Common myeloid progenitor, CD34-positive (primary cell): ENCODE measurements at regions not wholly inside any gene's neighbourhood (a gene's known extent, or its start where the extent isn't known, plus 50 kb on each side); places are given as distances from the start of the nearest gene placed in this dataset.

Source experiments
- CTCF ChIA-PET: fragments of 350-600 bp; sonication (Branson Sonifier 250); formaldehyde crosslinking; loops from one replicate; lab custom pipeline; 2021; ENCODE audit warnings: antibody characterized with exemption; lab: Charles Lee
- POLR2A ChIA-PET: fragments of 350-600 bp; sonication (Branson Sonifier 250); formaldehyde crosslinking; loops from one replicate; lab custom pipeline; 2021; ENCODE audit warnings: antibody characterized with exemption; lab: Charles Lee
- DNase-seq, 3 donors: peaks; one replicate each; pipeline versions ENCODE4 v3.0.0 to v3.0.0-alpha.2; 2013
- H3K27ac ChIP-seq, 2 experiments: 1 replicate in 1 of 2; 2 replicates in 1 of 2; pipeline ENCODE4 v1.7.0; 2013; ENCODE audit warnings: inconsistent platforms in 2 of 2, low read length in 2 of 2, mild to moderate bottlenecking in 2 of 2, low read depth in 1 of 2, moderate library complexity in 1 of 2; ENCODE audit not compliant: severe bottlenecking in 2 of 2, insufficient read depth in 1 of 2, poor library complexity in 1 of 2
- H3K27me3 ChIP-seq, 5 experiments: replicated peaks in 2 of 5; 1 replicate in 3 of 5; 2 replicates in 2 of 5; pipeline versions ENCODE4 v1.6.1 to v1.7.0; 2013; ENCODE audit warnings: low read length in 4 of 5, mild to moderate bottlenecking in 2 of 5, moderate library complexity in 2 of 5, inconsistent platforms in 1 of 5; ENCODE audit not compliant: insufficient read depth in 5 of 5, control insufficient read depth in 4 of 5
- H3K36me3 ChIP-seq, 4 experiments: 1 replicate in 2 of 4; 2 replicates in 2 of 4; pipeline versions ENCODE4 v1.6.1 to v1.7.0; 2013; ENCODE audit warnings: low read length in 3 of 4, control low read depth in 1 of 4, mild to moderate bottlenecking in 1 of 4; ENCODE audit not compliant: control insufficient read depth in 4 of 4, insufficient read depth in 4 of 4
- H3K4me1 ChIP-seq, 4 experiments: 1 replicate in 3 of 4; 2 replicates in 1 of 4; pipeline versions ENCODE4 v1.6.1 to v1.7.1; 2013; ENCODE audit warnings: low read length in 3 of 4, mild to moderate bottlenecking in 3 of 4, control low read depth in 1 of 4, inconsistent platforms in 1 of 4, moderate library complexity in 1 of 4; ENCODE audit not compliant: control insufficient read depth in 4 of 4, insufficient read depth in 4 of 4; ENCODE audit errors: control extremely low read depth in 1 of 4
- H3K4me3 ChIP-seq, 7 experiments: 1 replicate in 4 of 7; 2 replicates in 3 of 7; pipeline versions ENCODE4 v1.5.1 to v1.7.0; 2013; ENCODE audit warnings: mild to moderate bottlenecking in 7 of 7, low read length in 6 of 7, moderate library complexity in 6 of 7, inconsistent platforms in 2 of 7, low read depth in 2 of 7, control low read depth in 1 of 7; ENCODE audit not compliant: insufficient read depth in 4 of 7, control insufficient read depth in 1 of 7; ENCODE audit errors: extremely low read depth in 1 of 7
- H3K9me3 ChIP-seq, 5 experiments: 1 replicate in 4 of 5; 2 replicates in 1 of 5; pipeline versions ENCODE4 v1.6.1 to v1.7.1; 2013; ENCODE audit warnings: low read length in 4 of 5, mild to moderate bottlenecking in 2 of 5, inconsistent platforms in 1 of 5, low read depth in 1 of 5, moderate library complexity in 1 of 5; ENCODE audit not compliant: control insufficient read depth in 4 of 5, insufficient read depth in 2 of 5; ENCODE audit errors: control extremely low read depth in 1 of 5
- WGBS: methylation state at CpG from one replicate; pipeline ENCODE4 v1.1.5; 2013; ENCODE audit not compliant: insufficient coverage; 5-methylcytosine and 5-hydroxymethylcytosine counted together

GRCh38 chr6:159450815-159451465 is 242.1 kb downstream of the SOD2 start:
- H3K4me3 ChIP-seq: no peak overlapping the region
- no peak overlapping the region for H3K27ac ChIP-seq
- no peak for DNase-seq
- no peaks in the 10 kb centered on the region for H3K4me1 ChIP-seq
- H3K36me3 ChIP-seq: no peaks in the 10 kb centered on the region
- ChIA-PET POLR2A (no interaction called here), CTCF (no interaction called here)
- H3K9me3 ChIP-seq: no peaks in the 10 kb centered on the region
- peaks cover 0 to 8% (median 3%) of the 10 kb centered on the region in 5 experiments for H3K27me3 ChIP-seq
- 100% methylated on average over 1 of the region's 3 CpGs for WGBS

- no peak overlapping the region for H3K27ac ChIP-seq
- no peak overlapping the region for H3K4me3 ChIP-seq
- no peaks in the 10 kb centered on the region for H3K36me3 ChIP-seq
- peaks cover 4 to 34% (median 14%) of the 10 kb centered on the region in 5 experiments for H3K27me3 ChIP-seq
- DNase-seq: no peak
- WGBS: 84% methylated on average over 5 of the region's 6 CpGs
- ChIA-PET CTCF (no interaction called here), POLR2A (no interaction called here)
- no peaks in the 10 kb centered on the region for H3K9me3 ChIP-seq
- no peaks in the 10 kb centered on the region for H3K4me1 ChIP-seq
Observed at GRCh38 chr6:159446340-159446739, 246.7 kb downstream of the SOD2 start.

GRCh38 chr6:159445351-159445750 is 247.7 kb downstream of the SOD2 start:
- CTCF ChIA-PET: no interaction called here
- Histone ChIP-seq H3K4me1 (no peaks in the 10 kb centered on the region), H3K27ac (no peak overlapping the region), H3K36me3 (no peaks in the 10 kb centered on the region), H3K4me3 (no peak overlapping the region), H3K9me3 (no peaks in the 10 kb centered on the region), H3K27me3 (peaks cover 5 to 34% (median 14%) of the 10 kb centered on the region in 5 experiments)
- DNase-seq: no peak
- POLR2A ChIA-PET: no interaction called here
- 94% methylated on average over 3 of the region's 4 CpGs for WGBS

GRCh38 chr6:159444056-159444760 is 248.8 kb downstream of the SOD2 start:
- no peak overlapping the region for H3K27ac ChIP-seq
- H3K4me3 ChIP-seq: no peak overlapping the region
- no peaks in the 10 kb centered on the region for H3K4me1 ChIP-seq
- WGBS: 94% methylated on average over 6 of the region's 8 CpGs
- H3K27me3 ChIP-seq: peaks cover 5 to 34% (median 14%) of the 10 kb centered on the region in 5 experiments
- CTCF ChIA-PET: no interaction called here
- POLR2A ChIA-PET: no interaction called here
- no peaks in the 10 kb centered on the region for H3K36me3 ChIP-seq
- DNase-seq: no peak
- H3K9me3 ChIP-seq: no peaks in the 10 kb centered on the region

- POLR2A ChIA-PET: no interaction called here
- Histone ChIP-seq H3K36me3 (no peaks in the 10 kb centered on the region), H3K4me1 (no peaks in the 10 kb centered on the region), H3K27ac (no peak overlapping the region), H3K4me3 (no peak overlapping the region), H3K9me3 (no peaks in the 10 kb centered on the region), H3K27me3 (peaks cover 5 to 34% (median 14%) of the 10 kb centered on the region in 5 experiments)
- WGBS: 57% methylated on average over 3 of the region's 8 CpGs
- no peak for DNase-seq
- CTCF ChIA-PET: no interaction called here
Observed at GRCh38 chr6:159443417-159443920, 249.6 kb downstream of the SOD2 start.

- Histone ChIP-seq H3K27ac (no peak overlapping the region), H3K4me1 (no peaks in the 10 kb centered on the region), H3K27me3 (peaks cover 2 to 30% (median 14%) of the 10 kb centered on the region in 5 experiments), H3K9me3 (no peaks in the 10 kb centered on the region), H3K4me3 (no peak overlapping the region), H3K36me3 (no peaks in the 10 kb centered on the region)
- ChIA-PET POLR2A (no interaction called here), CTCF (no interaction called here)
- WGBS: 90% methylated on average over 6 of the region's 6 CpGs
- DNase-seq: no peak
Observed at GRCh38 chr6:159441704-159441981, 251.4 kb downstream of the SOD2 start.

GRCh38 chr6:159440911-159441703 is 251.9 kb downstream of the SOD2 start:
- Histone ChIP-seq H3K4me1 (no peaks in the 10 kb centered on the region), H3K4me3 (no peak overlapping the region), H3K27me3 (peaks cover 2 to 28% (median 11%) of the 10 kb centered on the region in 5 experiments), H3K9me3 (no peaks in the 10 kb centered on the region), H3K27ac (no peak overlapping the region), H3K36me3 (no peaks in the 10 kb centered on the region)
- CTCF ChIA-PET: no interaction called here
- no peak for DNase-seq
- POLR2A ChIA-PET: no interaction called here
- 97% methylated on average over 5 of the region's 7 CpGs for WGBS
